GM12873 (cell line): ENCODE measurements at regions not wholly inside any gene's neighbourhood (a gene's known extent, or its start where the extent isn't known, plus 50 kb on each side); places are given as distances from the start of the nearest gene placed in this dataset.

Experiments used
- CTCF ChIP-seq: IDR thresholded peaks from 2 replicates; pipeline ENCODE4 v1.5.1; 2012; ENCODE audit warnings: low read depth, mild to moderate bottlenecking, moderate library complexity, low read length, control low read depth; ENCODE audit not compliant: insufficient read depth; ENCODE audit errors: missing control alignments

DNA sequence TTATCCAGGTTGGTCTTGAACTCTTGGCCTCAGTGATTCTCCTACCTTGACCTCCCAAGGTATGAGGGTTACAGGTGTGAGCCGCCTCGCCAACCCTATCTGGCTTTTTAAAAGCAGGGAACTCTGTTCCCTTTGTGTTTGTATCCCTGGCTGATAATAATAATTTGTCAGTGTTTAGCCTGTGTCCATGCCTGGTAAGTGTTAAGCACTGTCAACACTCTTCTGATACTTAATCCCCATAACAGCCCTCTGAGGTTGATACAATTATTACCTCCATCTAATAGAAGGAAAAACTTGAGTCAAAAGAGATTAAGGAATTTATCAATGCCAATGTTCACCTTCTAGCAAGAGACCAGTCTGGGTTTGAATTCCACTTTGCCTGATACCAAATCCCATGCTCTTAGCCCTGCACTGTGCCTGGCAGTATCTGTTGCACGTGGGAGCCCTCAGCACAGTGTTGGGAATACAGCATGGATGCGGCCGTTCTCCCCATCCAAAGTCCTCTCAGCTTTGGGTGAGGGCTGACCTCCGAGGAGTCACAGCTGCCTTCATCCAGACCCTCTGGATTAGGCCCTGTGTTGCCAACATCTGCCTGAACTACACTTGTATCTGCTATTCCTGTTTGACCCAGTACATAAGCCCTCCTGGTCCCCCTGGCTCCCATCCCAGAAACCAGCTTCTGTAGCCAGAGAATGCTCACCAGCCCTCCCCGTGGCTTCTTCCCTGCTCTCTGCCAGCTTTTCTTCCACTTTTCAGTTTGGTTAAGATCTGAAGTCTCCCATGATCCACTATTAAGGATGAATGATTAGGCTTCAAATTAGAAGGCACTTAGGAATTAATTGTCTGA, 335.6 kb upstream of the ASIC2 start:
- TF ChIP-seq CTCF = no peak

- TF ChIP-seq CTCF = no peak
Measured at GRCh38 chr17:33633446-33633845, 340.4 kb upstream of the ASIC2 start.

- no peak for TF ChIP-seq CTCF
Measured at GRCh38 chr17:33637534-33637933, 344.4 kb upstream of the ASIC2 start.

DNA sequence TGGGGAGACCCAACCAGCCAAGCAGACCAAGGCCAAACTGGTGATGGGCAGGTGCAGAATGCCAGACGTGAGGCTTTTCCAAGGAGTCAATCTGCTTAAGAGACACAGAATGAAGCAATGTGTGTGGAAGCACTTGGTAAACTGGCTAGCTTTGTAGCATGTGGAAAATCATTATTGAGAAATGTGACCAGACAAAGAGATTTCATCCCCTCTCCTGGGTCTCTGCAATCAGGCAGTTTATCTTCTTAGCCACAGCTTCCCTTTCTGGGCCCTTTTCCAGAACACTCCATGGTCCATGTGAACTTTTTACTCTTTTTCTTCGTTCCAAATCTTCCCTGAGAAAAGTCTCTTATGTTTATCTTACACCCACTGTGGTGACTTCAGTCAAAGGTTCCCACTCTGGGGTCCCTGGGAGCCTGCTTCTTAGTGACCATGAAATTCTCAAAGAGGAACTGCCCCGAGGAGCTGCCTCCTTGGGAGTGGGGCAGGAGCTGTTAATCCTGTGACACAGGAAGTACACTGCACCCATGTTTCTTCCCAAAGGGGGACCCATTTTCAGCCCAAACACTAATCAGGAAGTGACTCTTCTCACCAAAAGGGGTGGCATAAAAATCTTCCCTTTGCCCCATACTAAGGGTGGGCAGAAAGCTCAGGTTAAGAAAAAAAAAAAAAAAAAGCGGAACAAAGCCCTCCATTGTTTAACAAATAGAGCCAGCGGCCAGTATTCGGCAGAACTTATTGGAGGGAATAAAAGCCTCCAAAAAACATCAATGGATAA, 346.2 kb upstream of the ASIC2 start:
- no peak for TF ChIP-seq CTCF

GRCh38 chr17:33640629-33641028, 347.5 kb upstream of the ASIC2 start:
- no peak for TF ChIP-seq CTCF

DNA sequence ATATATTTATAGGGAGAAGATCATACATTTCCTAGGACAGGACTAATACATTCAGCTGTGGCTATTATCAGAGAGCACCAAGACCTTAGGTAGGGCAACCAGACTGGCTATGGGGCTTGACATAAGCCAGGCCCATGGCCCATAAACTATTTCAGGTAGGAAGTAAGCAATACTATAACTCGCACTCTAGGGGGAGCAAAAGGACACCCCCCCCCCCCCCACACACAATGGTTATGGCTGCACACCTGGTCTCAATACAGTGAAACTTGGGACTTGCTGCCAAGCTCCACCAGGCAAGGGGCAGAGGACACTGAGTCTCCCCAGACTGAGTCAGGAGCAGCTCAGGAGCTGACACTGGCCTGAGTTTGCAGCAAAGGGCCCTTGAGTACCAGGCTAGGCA, 348.9 kb upstream of the ASIC2 start:
- TF ChIP-seq CTCF = peak; percentile 41

DNA sequence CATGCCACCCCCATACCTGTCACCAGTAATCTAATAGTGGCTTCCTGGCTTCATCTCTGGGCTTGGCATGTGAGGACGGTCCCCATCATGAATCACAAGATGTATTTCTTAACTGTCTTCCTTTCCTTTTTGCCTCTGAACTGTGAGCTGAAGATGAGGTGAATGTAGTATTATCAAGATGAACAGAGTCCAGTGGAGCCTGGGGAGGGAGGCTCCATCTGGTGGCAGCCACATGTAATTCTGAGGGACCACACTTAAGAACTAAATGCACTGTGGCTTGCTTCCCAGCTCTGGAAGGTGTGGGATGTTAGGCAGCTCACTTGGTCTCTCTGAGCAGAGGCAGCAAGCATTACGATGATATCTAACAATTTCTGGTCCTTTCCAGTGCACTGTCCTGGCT, 354.9 kb upstream of the ASIC2 start:
- peak; percentile 67 for TF ChIP-seq CTCF
